Liver (tissue), 8 donors: ENCODE measurements at regions not wholly inside any gene's neighbourhood (a gene's known extent, or its start where the extent isn't known, plus 50 kb on each side); places are given as distances from the start of the nearest gene placed in this dataset.

Source experiments
- DNase-seq: peaks from one replicate; pipeline ENCODE4 v3.0.0-alpha.2; 2017; ENCODE audit warnings: low spot score
- H3K27ac ChIP-seq, 2 donors: one replicate each; pipeline ENCODE4 v1.7.0; 2013; ENCODE audit warnings: inconsistent platforms in 2 of 2, low read length in 2 of 2, control low read depth in 1 of 2, low read depth in 1 of 2, mild to moderate bottlenecking in 1 of 2
- H3K27me3 ChIP-seq, 4 donors: one replicate each; pipeline versions ENCODE4 v1.6.1 to v1.7.0; 2013; ENCODE audit warnings: low read length in 3 of 4, inconsistent platforms in 1 of 4, mild to moderate bottlenecking in 1 of 4, moderate library complexity in 1 of 4; ENCODE audit not compliant: control insufficient read depth in 4 of 4, insufficient read depth in 4 of 4
- H3K36me3 ChIP-seq, 4 donors: one replicate each; pipeline versions ENCODE4 v1.6.1 to v1.7.0; 2013; ENCODE audit warnings: low read length in 3 of 4, mild to moderate bottlenecking in 3 of 4, low read depth in 1 of 4, moderate library complexity in 1 of 4; ENCODE audit not compliant: control insufficient read depth in 4 of 4, insufficient read depth in 3 of 4
- H3K4me1 ChIP-seq, 4 donors: one replicate each; pipeline versions ENCODE4 v1.6.1 to v1.7.0; 2013; ENCODE audit warnings: low read length in 3 of 4, mild to moderate bottlenecking in 3 of 4, moderate library complexity in 1 of 4; ENCODE audit not compliant: control insufficient read depth in 4 of 4, insufficient read depth in 4 of 4
- H3K4me3 ChIP-seq, 3 donors: one replicate each; pipeline versions ENCODE4 v1.6.1 to v1.7.0; 2013; ENCODE audit warnings: low read length in 3 of 3, control low read depth in 1 of 3, low read depth in 1 of 3, mild to moderate bottlenecking in 1 of 3
- H3K9ac ChIP-seq, 2 donors: one replicate each; pipeline ENCODE4 v1.7.0; 2013; ENCODE audit warnings: low read length in 2 of 2, mild to moderate bottlenecking in 2 of 2, moderate library complexity in 2 of 2, control low read depth in 1 of 2, low read depth in 1 of 2
- H3K9me3 ChIP-seq, 4 donors: one replicate each; pipeline versions ENCODE4 v1.6.1 to v1.7.0; 2013; ENCODE audit warnings: low read length in 3 of 4; ENCODE audit not compliant: control insufficient read depth in 4 of 4
- EGR1 ChIP-seq, 2 donors: IDR thresholded peaks; 2 replicates each; pipeline ENCODE4 v1.6.1; 2016 to 2018; ENCODE audit warnings: antibody characterized with exemption in 2 of 2, low read depth in 2 of 2
- FOXA1 ChIP-seq: IDR thresholded peaks from 2 replicates; pipeline ENCODE4 v1.6.1; 2016; ENCODE audit warnings: antibody characterized with exemption
- FOXA2 ChIP-seq: IDR thresholded peaks from 2 replicates; pipeline ENCODE4 v1.6.1; 2016; ENCODE audit warnings: antibody characterized with exemption
- GABPA ChIP-seq, 2 donors: IDR thresholded peaks in 1 of 2; conservative IDR thresholded peaks in 1 of 2; 2 replicates each; pipeline ENCODE4 v1.6.1; 2016; ENCODE audit warnings: antibody characterized with exemption in 2 of 2, mild to moderate bottlenecking in 1 of 2, moderate library complexity in 1 of 2
- HNF4A ChIP-seq, 2 donors: conservative IDR thresholded peaks; 2 replicates each; pipeline ENCODE4 v1.6.1; 2016; ENCODE audit warnings: antibody characterized with exemption in 2 of 2, mild to moderate bottlenecking in 2 of 2
- HNF4G ChIP-seq: IDR thresholded peaks from 2 replicates; pipeline ENCODE4 v1.6.1; 2016; ENCODE audit warnings: antibody characterized with exemption
- JUND ChIP-seq, 2 donors: IDR thresholded peaks; 2 replicates each; pipeline ENCODE4 v1.6.1; 2016; ENCODE audit warnings: antibody characterized with exemption in 2 of 2
- NR2F2 ChIP-seq: IDR thresholded peaks from 2 replicates; pipeline ENCODE4 v1.6.1; 2016; ENCODE audit warnings: antibody characterized with exemption
- RAD21 ChIP-seq, 2 donors: IDR thresholded peaks; 2 replicates each; pipeline ENCODE4 v1.6.1; 2016; ENCODE audit warnings: antibody characterized with exemption in 2 of 2, mild to moderate bottlenecking in 2 of 2
- RXRA ChIP-seq, 2 donors: IDR thresholded peaks; 2 replicates each; pipeline ENCODE4 v1.6.1; 2017 to 2018; ENCODE audit warnings: antibody characterized with exemption in 2 of 2, mild to moderate bottlenecking in 1 of 2
- SP1 ChIP-seq: IDR thresholded peaks from 2 replicates; pipeline ENCODE4 v1.6.1; 2018; ENCODE audit warnings: antibody characterized with exemption, mild to moderate bottlenecking
- TAF1 ChIP-seq: conservative IDR thresholded peaks from 2 replicates; pipeline ENCODE4 v1.6.1; 2016; ENCODE audit warnings: antibody characterized with exemption, mild to moderate bottlenecking
- YY1 ChIP-seq: IDR thresholded peaks from 2 replicates; pipeline ENCODE4 v1.6.1; 2016; ENCODE audit warnings: antibody characterized with exemption, mild to moderate bottlenecking
- WGBS: extraction: QIAGEN DNeasy Blood & Tissue Kit; methylation state at CpG from one replicate; pipeline ENCODE4 v1.1.7; 2013; 5-methylcytosine and 5-hydroxymethylcytosine counted together
- TF ChIP-seq, protein P1 (sequence below): IDR thresholded peaks from 2 replicates; pipeline ENCODE4 v1.6.1; 2016; ENCODE audit warnings: antibody characterized with exemption, mild to moderate bottlenecking
- TF ChIP-seq, protein P2 (sequence below): IDR thresholded peaks from 2 replicates; pipeline ENCODE4 v1.6.1; 2016; ENCODE audit warnings: antibody characterized with exemption
- TF ChIP-seq, protein P3 (sequence below): fragments of 150-350 bp; IDR thresholded peaks from 2 replicates; pipeline ENCODE4 v1.5.1; 2017; ENCODE audit warnings: improper control_type of control experiment, low read depth, low read length; ENCODE audit not compliant: missing input control
- TF ChIP-seq, protein P4 (sequence below): IDR thresholded peaks from 2 replicates; pipeline ENCODE4 v1.6.1; 2016; ENCODE audit warnings: antibody characterized with exemption
- TF ChIP-seq, protein P5 (sequence below): IDR thresholded peaks from 2 replicates; pipeline ENCODE4 v1.6.1; 2016; ENCODE audit warnings: antibody characterized with exemption
- donor health status: healthy.
- donor health status: healthy.
- donor health status: healthy.
- donor health status: healthy.
- donor health status: healthy.

DNA sequence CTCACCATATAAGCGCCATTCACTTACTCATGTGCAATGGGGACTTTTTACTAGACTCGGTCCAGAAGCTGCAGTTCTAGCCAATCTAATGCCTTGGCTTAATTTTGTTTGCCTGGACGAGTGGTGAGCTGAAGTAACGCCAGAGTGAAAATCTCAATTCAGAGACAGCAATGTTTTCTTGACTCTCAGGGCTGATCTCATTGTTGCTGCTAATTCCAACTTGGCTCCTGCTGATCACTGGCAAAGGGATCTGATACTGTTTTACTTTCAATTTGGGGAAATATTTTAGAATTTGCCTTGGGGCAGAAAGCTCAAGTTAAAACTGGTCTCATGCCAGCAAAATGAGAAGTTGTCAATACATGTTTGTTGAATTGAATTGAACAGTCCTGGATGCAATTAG is 906.6 kb upstream of the CDH2 start:
- Histone ChIP-seq H3K27ac (no peak overlapping the region), H3K4me1 (no peaks in the 10 kb centered on the region), H3K27me3 (peaks cover 0 to 2% (median 0%) of the 10 kb centered on the region in 4 donors), H3K9me3 (no peaks in the 10 kb centered on the region), H3K4me3 (no peak overlapping the region), H3K9ac (no peak overlapping the region), H3K36me3 (no peaks in the 10 kb centered on the region)
- no peak for DNase-seq
- 71% methylated on average over 4 of the region's 4 CpGs for WGBS
- TF ChIP-seq, protein P1, sequence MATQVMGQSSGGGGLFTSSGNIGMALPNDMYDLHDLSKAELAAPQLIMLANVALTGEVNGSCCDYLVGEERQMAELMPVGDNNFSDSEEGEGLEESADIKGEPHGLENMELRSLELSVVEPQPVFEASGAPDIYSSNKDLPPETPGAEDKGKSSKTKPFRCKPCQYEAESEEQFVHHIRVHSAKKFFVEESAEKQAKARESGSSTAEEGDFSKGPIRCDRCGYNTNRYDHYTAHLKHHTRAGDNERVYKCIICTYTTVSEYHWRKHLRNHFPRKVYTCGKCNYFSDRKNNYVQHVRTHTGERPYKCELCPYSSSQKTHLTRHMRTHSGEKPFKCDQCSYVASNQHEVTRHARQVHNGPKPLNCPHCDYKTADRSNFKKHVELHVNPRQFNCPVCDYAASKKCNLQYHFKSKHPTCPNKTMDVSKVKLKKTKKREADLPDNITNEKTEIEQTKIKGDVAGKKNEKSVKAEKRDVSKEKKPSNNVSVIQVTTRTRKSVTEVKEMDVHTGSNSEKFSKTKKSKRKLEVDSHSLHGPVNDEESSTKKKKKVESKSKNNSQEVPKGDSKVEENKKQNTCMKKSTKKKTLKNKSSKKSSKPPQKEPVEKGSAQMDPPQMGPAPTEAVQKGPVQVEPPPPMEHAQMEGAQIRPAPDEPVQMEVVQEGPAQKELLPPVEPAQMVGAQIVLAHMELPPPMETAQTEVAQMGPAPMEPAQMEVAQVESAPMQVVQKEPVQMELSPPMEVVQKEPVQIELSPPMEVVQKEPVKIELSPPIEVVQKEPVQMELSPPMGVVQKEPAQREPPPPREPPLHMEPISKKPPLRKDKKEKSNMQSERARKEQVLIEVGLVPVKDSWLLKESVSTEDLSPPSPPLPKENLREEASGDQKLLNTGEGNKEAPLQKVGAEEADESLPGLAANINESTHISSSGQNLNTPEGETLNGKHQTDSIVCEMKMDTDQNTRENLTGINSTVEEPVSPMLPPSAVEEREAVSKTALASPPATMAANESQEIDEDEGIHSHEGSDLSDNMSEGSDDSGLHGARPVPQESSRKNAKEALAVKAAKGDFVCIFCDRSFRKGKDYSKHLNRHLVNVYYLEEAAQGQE, result no peak
- TF ChIP-seq HNF4A (conservative IDR thresholded peaks at IDR 0.05), result no peak
- no peak for TF ChIP-seq NR2F2
- no peak for TF ChIP-seq SP1
- TF ChIP-seq, protein P2, sequence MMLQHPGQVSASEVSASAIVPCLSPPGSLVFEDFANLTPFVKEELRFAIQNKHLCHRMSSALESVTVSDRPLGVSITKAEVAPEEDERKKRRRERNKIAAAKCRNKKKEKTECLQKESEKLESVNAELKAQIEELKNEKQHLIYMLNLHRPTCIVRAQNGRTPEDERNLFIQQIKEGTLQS, result no peak
- no peak for TF ChIP-seq FOXA2
- TF ChIP-seq, protein P3, sequence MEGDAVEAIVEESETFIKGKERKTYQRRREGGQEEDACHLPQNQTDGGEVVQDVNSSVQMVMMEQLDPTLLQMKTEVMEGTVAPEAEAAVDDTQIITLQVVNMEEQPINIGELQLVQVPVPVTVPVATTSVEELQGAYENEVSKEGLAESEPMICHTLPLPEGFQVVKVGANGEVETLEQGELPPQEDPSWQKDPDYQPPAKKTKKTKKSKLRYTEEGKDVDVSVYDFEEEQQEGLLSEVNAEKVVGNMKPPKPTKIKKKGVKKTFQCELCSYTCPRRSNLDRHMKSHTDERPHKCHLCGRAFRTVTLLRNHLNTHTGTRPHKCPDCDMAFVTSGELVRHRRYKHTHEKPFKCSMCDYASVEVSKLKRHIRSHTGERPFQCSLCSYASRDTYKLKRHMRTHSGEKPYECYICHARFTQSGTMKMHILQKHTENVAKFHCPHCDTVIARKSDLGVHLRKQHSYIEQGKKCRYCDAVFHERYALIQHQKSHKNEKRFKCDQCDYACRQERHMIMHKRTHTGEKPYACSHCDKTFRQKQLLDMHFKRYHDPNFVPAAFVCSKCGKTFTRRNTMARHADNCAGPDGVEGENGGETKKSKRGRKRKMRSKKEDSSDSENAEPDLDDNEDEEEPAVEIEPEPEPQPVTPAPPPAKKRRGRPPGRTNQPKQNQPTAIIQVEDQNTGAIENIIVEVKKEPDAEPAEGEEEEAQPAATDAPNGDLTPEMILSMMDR, result no peak
- TF ChIP-seq GABPA (IDR thresholded peaks at IDR 0.05 in 1 of 2, conservative IDR thresholded peaks at IDR 0.05 in 1 of 2), result no peak
- TF ChIP-seq, protein P4, sequence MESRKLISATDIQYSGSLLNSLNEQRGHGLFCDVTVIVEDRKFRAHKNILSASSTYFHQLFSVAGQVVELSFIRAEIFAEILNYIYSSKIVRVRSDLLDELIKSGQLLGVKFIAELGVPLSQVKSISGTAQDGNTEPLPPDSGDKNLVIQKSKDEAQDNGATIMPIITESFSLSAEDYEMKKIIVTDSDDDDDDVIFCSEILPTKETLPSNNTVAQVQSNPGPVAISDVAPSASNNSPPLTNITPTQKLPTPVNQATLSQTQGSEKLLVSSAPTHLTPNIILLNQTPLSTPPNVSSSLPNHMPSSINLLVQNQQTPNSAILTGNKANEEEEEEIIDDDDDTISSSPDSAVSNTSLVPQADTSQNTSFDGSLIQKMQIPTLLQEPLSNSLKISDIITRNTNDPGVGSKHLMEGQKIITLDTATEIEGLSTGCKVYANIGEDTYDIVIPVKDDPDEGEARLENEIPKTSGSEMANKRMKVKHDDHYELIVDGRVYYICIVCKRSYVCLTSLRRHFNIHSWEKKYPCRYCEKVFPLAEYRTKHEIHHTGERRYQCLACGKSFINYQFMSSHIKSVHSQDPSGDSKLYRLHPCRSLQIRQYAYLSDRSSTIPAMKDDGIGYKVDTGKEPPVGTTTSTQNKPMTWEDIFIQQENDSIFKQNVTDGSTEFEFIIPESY, result no peak
- TF ChIP-seq YY1, result no peak
- no peak for TF ChIP-seq EGR1 (IDR thresholded peaks at IDR 0.05; ENCODE audit: low read depth in 2 of 2)
- TF ChIP-seq RAD21 (IDR thresholded peaks at IDR 0.05), result no peak
- no peak for TF ChIP-seq FOXA1
- no peak for TF ChIP-seq TAF1
- TF ChIP-seq JUND (IDR thresholded peaks at IDR 0.05), result no peak
- TF ChIP-seq, protein P5, sequence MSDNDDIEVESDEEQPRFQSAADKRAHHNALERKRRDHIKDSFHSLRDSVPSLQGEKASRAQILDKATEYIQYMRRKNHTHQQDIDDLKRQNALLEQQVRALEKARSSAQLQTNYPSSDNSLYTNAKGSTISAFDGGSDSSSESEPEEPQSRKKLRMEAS, result no peak
- TF ChIP-seq HNF4G, result no peak
- TF ChIP-seq RXRA (IDR thresholded peaks at IDR 0.05), result no peak

DNA sequence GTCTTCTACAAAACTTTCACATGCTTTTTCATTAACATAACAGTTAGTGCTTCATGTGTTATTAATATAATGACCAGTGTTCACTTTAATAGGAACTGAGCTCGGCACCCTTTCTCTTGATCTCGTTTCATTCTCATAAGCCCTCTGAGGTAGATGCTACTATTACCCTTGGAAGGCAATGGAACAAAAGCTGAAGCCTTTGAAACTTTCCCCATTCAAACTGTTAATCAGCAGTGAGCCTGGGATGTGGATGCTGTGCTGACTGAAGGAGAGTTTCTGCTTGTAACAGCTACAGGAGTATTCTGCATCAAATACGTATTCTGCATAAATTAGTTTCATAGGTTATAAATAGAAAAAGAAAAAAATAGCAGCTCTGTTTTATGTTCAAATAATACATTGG is 904.0 kb upstream of the CDH2 start:
- WGBS, result 81% methylated on average over 3 of the region's 3 CpGs
- no peaks in the 10 kb centered on the region for H3K27me3 ChIP-seq
- H3K4me3 ChIP-seq, result no peak overlapping the region
- no peak overlapping the region for H3K9ac ChIP-seq
- no peaks in the 10 kb centered on the region for H3K4me1 ChIP-seq
- H3K36me3 ChIP-seq, result no peaks in the 10 kb centered on the region
- no peak overlapping the region for H3K27ac ChIP-seq
- DNase-seq, result no peak
- H3K9me3 ChIP-seq, result no peaks in the 10 kb centered on the region
- TF ChIP-seq YY1 (no peak), HNF4G (no peak), JUND (IDR thresholded peaks at IDR 0.05) (no peak), GABPA (IDR thresholded peaks at IDR 0.05 in 1 of 2, conservative IDR thresholded peaks at IDR 0.05 in 1 of 2) (no peak), FOXA1 (no peak)
- TF ChIP-seq, protein P4, result no peak
- TF ChIP-seq, protein P1, result no peak
